Thoracic aorta (tissue), 2 donors: ENCODE measurements at regions not wholly inside any gene's neighbourhood (a gene's known extent, or its start where the extent isn't known, plus 50 kb on each side); places are given as distances from the start of the nearest gene placed in this dataset.

Source experiments
- ATAC-seq: fragments of 150-250 bp; one replicate; pipeline ENCODE4 v1.8.0; 2017; ENCODE audit warnings: low read depth; ENCODE audit not compliant: insufficient number of reproducible peaks, low FRiP score
- DNase-seq: peaks from one replicate; pipeline ENCODE4 v3.0.0-alpha.2; 2020; ENCODE audit warnings: low spot score
- H3K27ac ChIP-seq, 2 donors: fragments of 200-600 bp; sonication (generic); 1 replicate in 1 of 2; 2 replicates in 1 of 2; pipeline ENCODE4 v1.5.1; 2016; ENCODE audit warnings: mild to moderate bottlenecking in 2 of 2, moderate library complexity in 2 of 2
- H3K27me3 ChIP-seq: fragments of 200-600 bp; sonication (generic); replicated peaks from 2 replicates; pipeline ENCODE4 v1.6.0; 2016; ENCODE audit warnings: mild to moderate bottlenecking; ENCODE audit not compliant: insufficient read depth
- H3K36me3 ChIP-seq: fragments of 200-600 bp; sonication (generic); one replicate; pipeline ENCODE4 v1.5.1; 2016
- H3K4me1 ChIP-seq, 2 donors: fragments of 200-600 bp; sonication (generic); 1 replicate in 1 of 2; 2 replicates in 1 of 2; pipeline versions ENCODE4 v1.5.1 to v1.6.0; 2016; ENCODE audit warnings: low read depth in 2 of 2, mild to moderate bottlenecking in 1 of 2; ENCODE audit not compliant: control insufficient read depth in 1 of 2
- H3K4me3 ChIP-seq: fragments of 200-600 bp; sonication (generic); 2 replicates; pipeline ENCODE4 v1.5.1; 2016; ENCODE audit warnings: mild to moderate bottlenecking
- H3K9me3 ChIP-seq: fragments of 200-600 bp; sonication (generic); 2 replicates; pipeline ENCODE4 v1.5.1; 2016
- TF ChIP-seq, protein P1 (sequence below): fragments of 200-600 bp; sonication (generic); IDR thresholded peaks from one replicate; pipeline ENCODE4 v1.5.1; 2019; ENCODE audit warnings: antibody characterized with exemption

- TF ChIP-seq, protein P1, sequence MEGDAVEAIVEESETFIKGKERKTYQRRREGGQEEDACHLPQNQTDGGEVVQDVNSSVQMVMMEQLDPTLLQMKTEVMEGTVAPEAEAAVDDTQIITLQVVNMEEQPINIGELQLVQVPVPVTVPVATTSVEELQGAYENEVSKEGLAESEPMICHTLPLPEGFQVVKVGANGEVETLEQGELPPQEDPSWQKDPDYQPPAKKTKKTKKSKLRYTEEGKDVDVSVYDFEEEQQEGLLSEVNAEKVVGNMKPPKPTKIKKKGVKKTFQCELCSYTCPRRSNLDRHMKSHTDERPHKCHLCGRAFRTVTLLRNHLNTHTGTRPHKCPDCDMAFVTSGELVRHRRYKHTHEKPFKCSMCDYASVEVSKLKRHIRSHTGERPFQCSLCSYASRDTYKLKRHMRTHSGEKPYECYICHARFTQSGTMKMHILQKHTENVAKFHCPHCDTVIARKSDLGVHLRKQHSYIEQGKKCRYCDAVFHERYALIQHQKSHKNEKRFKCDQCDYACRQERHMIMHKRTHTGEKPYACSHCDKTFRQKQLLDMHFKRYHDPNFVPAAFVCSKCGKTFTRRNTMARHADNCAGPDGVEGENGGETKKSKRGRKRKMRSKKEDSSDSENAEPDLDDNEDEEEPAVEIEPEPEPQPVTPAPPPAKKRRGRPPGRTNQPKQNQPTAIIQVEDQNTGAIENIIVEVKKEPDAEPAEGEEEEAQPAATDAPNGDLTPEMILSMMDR: no peak
- Histone ChIP-seq H3K4me1 (no peaks in the 10 kb centered on the region), H3K27me3 (no peaks in the 10 kb centered on the region), H3K4me3 (no peak overlapping the region), H3K9me3 (no peaks in the 10 kb centered on the region), H3K27ac (no peak overlapping the region), H3K36me3 (no peaks in the 10 kb centered on the region)
- no peak for DNase-seq
- ATAC-seq: no peak
Measured at GRCh38 chr6:112660626-112661025, 313.5 kb downstream of the RFPL4B start.

DNA sequence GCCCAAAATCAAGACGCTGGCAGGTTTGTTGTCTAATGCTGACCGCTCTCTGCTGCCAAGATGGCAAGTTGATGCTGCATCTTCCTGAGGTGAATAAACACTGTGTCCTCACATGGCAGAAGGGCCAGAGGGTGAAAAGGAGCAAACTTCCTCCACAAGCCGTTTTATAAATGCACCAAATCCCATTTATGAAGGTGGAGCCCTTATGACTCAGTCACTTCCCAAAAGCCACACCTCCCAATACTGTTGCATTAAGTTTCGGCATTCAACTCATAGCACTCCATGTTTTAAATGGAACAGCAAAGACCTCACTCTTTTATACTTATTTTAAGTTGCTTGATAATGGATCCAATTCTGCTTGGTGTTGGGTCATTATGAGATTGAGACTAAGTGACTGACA lies 316.6 kb downstream of the RFPL4B start:
- Histone ChIP-seq H3K27me3 (no peaks in the 10 kb centered on the region), H3K4me1 (no peaks in the 10 kb centered on the region), H3K4me3 (no peak overlapping the region), H3K27ac (no peak overlapping the region), H3K36me3 (no peaks in the 10 kb centered on the region), H3K9me3 (no peaks in the 10 kb centered on the region)
- ATAC-seq: no peak
- TF ChIP-seq, protein P1: no peak
- DNase-seq: no peak

DNA sequence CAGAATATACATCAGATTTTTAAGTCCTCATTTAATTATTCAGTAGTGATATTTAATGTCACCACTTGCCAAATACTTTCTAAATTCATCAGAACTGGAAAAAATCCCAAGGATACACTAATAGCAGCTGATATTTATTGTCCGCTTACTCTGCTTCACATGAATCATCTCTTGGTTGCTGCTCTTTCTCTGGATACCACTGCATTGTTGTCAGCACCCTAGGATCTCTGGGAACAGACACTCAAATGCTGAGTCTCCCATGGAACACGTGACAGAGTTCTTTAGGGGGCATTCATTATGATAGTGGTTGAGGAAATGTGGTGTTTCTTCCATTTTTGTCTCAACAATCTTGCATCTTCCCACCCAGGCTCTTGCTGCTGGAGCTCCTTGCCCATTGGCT lies 318.0 kb downstream of the RFPL4B start:
- ATAC-seq: no peak
- H3K36me3 ChIP-seq: no peaks in the 10 kb centered on the region

DNA sequence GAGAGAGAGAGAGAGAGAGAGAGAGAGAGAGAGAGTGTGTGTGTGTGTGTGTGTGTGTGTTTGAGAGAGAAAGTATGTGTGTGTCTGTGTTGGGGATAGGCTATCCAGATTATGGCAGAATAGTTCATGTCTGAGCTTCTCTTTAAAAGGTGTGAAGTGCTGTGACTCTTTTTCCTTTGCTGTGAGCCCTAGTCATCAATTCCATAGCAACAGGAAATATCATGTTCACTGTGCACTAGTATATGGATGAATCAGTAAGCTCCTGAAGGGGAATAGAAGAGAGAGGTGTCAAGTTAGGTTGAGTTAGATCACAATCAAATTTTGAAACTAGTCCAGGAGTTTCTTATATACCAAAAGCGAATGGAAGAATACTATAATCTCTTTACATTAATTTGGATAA lies 318.7 kb downstream of the RFPL4B start:
- Histone ChIP-seq H3K27ac (no peak overlapping the region), H3K36me3 (no peaks in the 10 kb centered on the region), H3K4me3 (no peak overlapping the region), H3K27me3 (no peaks in the 10 kb centered on the region), H3K4me1 (no peaks in the 10 kb centered on the region), H3K9me3 (no peaks in the 10 kb centered on the region)
- TF ChIP-seq, protein P1: no peak
- no peak for DNase-seq
- ATAC-seq: no peak

More for the DNA sequence above, 318.0 kb downstream of the RFPL4B start:
- Histone ChIP-seq H3K4me3 (no peak overlapping the region), H3K4me1 (no peaks in the 10 kb centered on the region), H3K27ac (no peak overlapping the region), H3K27me3 (no peaks in the 10 kb centered on the region), H3K9me3 (no peaks in the 10 kb centered on the region)
- TF ChIP-seq, protein P1: no peak
- DNase-seq: no peak

DNA sequence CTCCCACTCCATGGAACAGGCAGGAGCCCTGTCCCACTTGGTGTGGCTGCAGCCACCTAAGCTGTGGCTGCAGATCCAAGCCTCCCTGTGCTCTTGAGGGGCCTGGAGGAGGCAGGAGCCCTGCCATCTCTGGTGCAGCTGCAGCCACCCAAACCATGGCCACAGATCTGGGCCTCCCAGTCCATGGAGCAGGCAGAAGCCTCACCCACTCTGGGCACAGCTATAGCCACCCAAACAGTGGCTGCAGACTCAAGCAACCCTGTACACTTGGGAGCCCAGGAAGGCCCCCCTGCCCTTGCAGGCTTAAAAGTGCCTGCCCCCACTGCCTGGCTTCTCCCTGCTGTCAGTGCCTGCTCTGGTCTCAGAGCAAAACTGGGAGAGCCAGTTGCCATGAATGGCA lies 320.3 kb downstream of the RFPL4B start:
- no peaks in the 10 kb centered on the region for H3K4me1 ChIP-seq
- H3K9me3 ChIP-seq: no peaks in the 10 kb centered on the region
- no peaks in the 10 kb centered on the region for H3K36me3 ChIP-seq
- H3K27ac ChIP-seq: no peak overlapping the region
- ATAC-seq (no peak), DNase-seq (no peak)
- no peaks in the 10 kb centered on the region for H3K27me3 ChIP-seq
- TF ChIP-seq, protein P1: no peak
- H3K4me3 ChIP-seq: no peak overlapping the region
